GM12878 (cell line): ENCODE measurements at regions not wholly inside any gene's neighbourhood (a gene's known extent, or its start where the extent isn't known, plus 50 kb on each side); places are given as distances from the start of the nearest gene placed in this dataset.

Experiments
- ATAC-seq: fragments of 200-7000 bp; cut with Tn5 transposase; 3 replicates; pipeline ENCODE4 v1.9.1; 2020; ENCODE audit warnings: mild to moderate bottlenecking, moderate library complexity
- BruUV-seq: library from RNA; stranded (reverse); fragments of 400-500 nt; replicated peaks from 2 replicates; lab custom pipeline; 2021; lab: Mats Ljungman, UMichigan
- CTCF ChIA-PET: fragments of 300-600 bp; sonication (Branson Sonifier 250); formaldehyde crosslinking; extraction: SDS; loops from one replicate; lab custom pipeline; 2021; ENCODE audit warnings: inconsistent platforms; lab: Yijun Ruan, JAX
- POLR2A ChIA-PET: fragments of 350-600 bp; formaldehyde crosslinking; extraction: SDS; loops from one replicate; lab custom pipeline; 2021; ENCODE audit warnings: inconsistent platforms; lab: Charles Lee
- RAD21 ChIA-PET: fragments of 300-600 bp; sonication (Branson Sonifier 250); formaldehyde crosslinking; loops from one replicate; lab custom pipeline; 2023; ENCODE audit warnings: antibody characterized with exemption; ENCODE audit not compliant: unreplicated experiment; lab: Charles Lee
- SMC1A ChIA-PET: fragments of 300-600 bp; sonication (Branson Sonifier 250); formaldehyde crosslinking; loops from one replicate; lab custom pipeline; 2023; ENCODE audit not compliant: unreplicated experiment, uncharacterized antibody; lab: Charles Lee
- DNase-seq: peaks from one replicate; pipeline ENCODE4 v3.0.0-alpha.2; 2011; ENCODE audit warnings: low read depth, low spot score
- FAIRE-seq: peaks from 3 replicates; lab custom pipeline; 2011; peaks lifted over from hg19 to GRCh38; lab: Jason Lieb, UNC
- H2AFZ ChIP-seq: 2 replicates; pipeline ENCODE4 v1.6.0; 2011; ENCODE audit warnings: low read depth, low read length, control low read depth; ENCODE audit not compliant: control insufficient read depth
- H3K27ac ChIP-seq: 2 replicates; pipeline ENCODE4 v1.5.1; 2011; ENCODE audit warnings: control low read depth; ENCODE audit not compliant: control insufficient read depth, insufficient read depth
- H3K27me3 ChIP-seq, 2 experiments: replicated peaks in 1 of 2; 2 replicates each; pipeline versions ENCODE4 v1.6.0 to v1.6.1; 2011; ENCODE audit warnings: low read length in 1 of 2; ENCODE audit not compliant: control insufficient read depth in 2 of 2, insufficient read depth in 2 of 2
- H3K36me3 ChIP-seq, 2 experiments: 2 replicates each; pipeline ENCODE4 v1.5.1; 2011; ENCODE audit warnings: low read length in 1 of 2; ENCODE audit not compliant: control insufficient read depth in 2 of 2, insufficient read depth in 2 of 2
- H3K4me1 ChIP-seq: 2 replicates; pipeline ENCODE4 v1.6.1; 2011; ENCODE audit warnings: mild to moderate bottlenecking, low read length, moderate library complexity, mixed read lengths; ENCODE audit not compliant: control insufficient read depth, insufficient read depth
- H3K4me2 ChIP-seq: 2 replicates; pipeline ENCODE4 v1.6.0; 2011; ENCODE audit warnings: control low read depth; ENCODE audit not compliant: control insufficient read depth, insufficient read depth
- H3K4me3 ChIP-seq: fragments of 200-600 bp; sonication (generic); 2 replicates; pipeline ENCODE4 v1.5.1; 2016
- H3K79me2 ChIP-seq: 2 replicates; pipeline ENCODE4 v1.6.0; 2011; ENCODE audit warnings: low read length; ENCODE audit not compliant: control insufficient read depth, insufficient read depth
- H3K9ac ChIP-seq: 2 replicates; pipeline ENCODE4 v1.8.0; 2011; ENCODE audit warnings: low read length, control low read depth, mixed read lengths; ENCODE audit not compliant: control insufficient read depth, insufficient read depth
- H3K9me3 ChIP-seq: replicated peaks from 3 replicates; pipeline ENCODE4 v1.5.1; 2011; ENCODE audit warnings: mild to moderate bottlenecking, low read length; ENCODE audit not compliant: control insufficient read depth, insufficient read depth
- H4K20me1 ChIP-seq: 2 replicates; pipeline ENCODE4 v1.6.0; 2011; ENCODE audit not compliant: control insufficient read depth, insufficient read depth
- CBX5 ChIP-seq: sonication (generic); IDR thresholded peaks from 2 replicates; pipeline ENCODE4 v1.6.1; 2016; ENCODE audit warnings: low read depth, moderate library complexity, mild to moderate bottlenecking, inconsistent platforms
- CHD2 ChIP-seq: IDR thresholded peaks from 2 replicates; pipeline ENCODE4 v1.6.1; 2011; ENCODE audit warnings: low read depth, low read length, improper control_type of control experiment, borderline replicate concordance
- FOXK2 ChIP-seq: fragments of 450-650 bp; IDR thresholded peaks from 2 replicates; pipeline ENCODE4 v1.6.1; 2017; ENCODE audit warnings: mild to moderate bottlenecking, moderate library complexity
- FOXM1 ChIP-seq: IDR thresholded peaks from 2 replicates; pipeline ENCODE4 v1.6.1; 2012; ENCODE audit warnings: low read depth, mild to moderate bottlenecking, inconsistent platforms, low read length, moderate library complexity
- HCFC1 ChIP-seq: fragments of 150-350 bp; IDR thresholded peaks from 2 replicates; pipeline ENCODE4 v1.6.1; 2014; ENCODE audit warnings: low read length
- MYB ChIP-seq: fragments of 150-350 bp; IDR thresholded peaks from 2 replicates; pipeline ENCODE4 v1.6.1; 2014; ENCODE audit warnings: mild to moderate bottlenecking, low read depth, low read length, borderline replicate concordance
- POU2F2 ChIP-seq: IDR thresholded peaks from 3 replicates; pipeline ENCODE4 v1.6.1; 2011; ENCODE audit warnings: low read depth, mild to moderate bottlenecking, low read length, borderline replicate concordance
- RAD51 ChIP-seq: fragments of 450-650 bp; IDR thresholded peaks from 2 replicates; pipeline ENCODE4 v1.6.1; 2016; ENCODE audit warnings: moderate library complexity, mild to moderate bottlenecking, inconsistent platforms
- RB1 ChIP-seq: fragments of 450-650 bp; formaldehyde crosslinking; IDR thresholded peaks from 2 replicates; pipeline ENCODE4 v1.6.1; 2017; ENCODE audit warnings: mild to moderate bottlenecking, borderline replicate concordance
- RFX5 ChIP-seq: IDR thresholded peaks from 2 replicates; pipeline ENCODE4 v1.6.1; 2011; ENCODE audit warnings: low read depth, low read length, improper control_type of control experiment
- SIX5 ChIP-seq: IDR thresholded peaks from 2 replicates; pipeline ENCODE4 v1.6.1; 2011; ENCODE audit warnings: mild to moderate bottlenecking, low read depth, low read length, moderate library complexity; ENCODE audit not compliant: severe bottlenecking
- SKIL ChIP-seq: fragments of 450-650 bp; IDR thresholded peaks from 2 replicates; pipeline ENCODE4 v1.6.1; 2017; ENCODE audit warnings: mild to moderate bottlenecking, low read depth, inconsistent platforms; ENCODE audit not compliant: poor library complexity, severe bottlenecking
- SP1 ChIP-seq: IDR thresholded peaks from one replicate; pipeline ENCODE4 v1.6.1; 2011; ENCODE audit warnings: low read depth, low read length
- SREBF2 ChIP-seq: IDR thresholded peaks from 2 replicates; pipeline ENCODE4 v1.6.1; 2012; ENCODE audit warnings: mild to moderate bottlenecking, low read length
- SUZ12 ChIP-seq: fragments of 200-600 bp; sonication (generic); IDR thresholded peaks from one replicate; pipeline ENCODE4 v1.6.1; 2018; ENCODE audit warnings: antibody characterized with exemption, mild to moderate bottlenecking; ENCODE audit not compliant: unreplicated experiment
- WGBS: methylation state at CpG from one replicate; pipeline ENCODE4 v1.1.6; 2016; ENCODE audit warnings: low lambda C conversion rate; ENCODE audit not compliant: insufficient replicate concordance, insufficient coverage; ENCODE audit errors: missing lambda C conversion rate; 5-methylcytosine and 5-hydroxymethylcytosine counted together
- in situ Hi-C: fragments of 300-500 bp; cut with MboI; formaldehyde crosslinking; loops from 9 replicates; pipeline ENCODE4 v1.14.3; 2018; ENCODE audit warnings: mixed read lengths
- intact Hi-C: fragments of 100-400 bp; cut with micrococcal nuclease; formaldehyde crosslinking; loops from one replicate; pipeline ENCODE4 v1.14.2; 2022; ENCODE audit not compliant: unreplicated experiment
- TF ChIP-seq, protein P1 (sequence below): IDR thresholded peaks from 2 replicates; pipeline ENCODE4 v1.6.1; 2012; ENCODE audit warnings: low read length, inconsistent platforms

- ChIA-PET RAD21 (no interaction called here), SMC1A (interaction anchor here (0.6 kb wide), 2 partner anchors 8 to 160 kb away, joined by 3 read pairs; no protein-coding TSS in a partner anchor), POLR2A (no interaction called here), CTCF (interaction anchor here (0.7 kb wide), 1 partner anchor 70 kb away, joined by 3 read pairs; no protein-coding TSS in a partner anchor)
- WGBS, result 16% methylated on average over 9 of the region's 11 CpGs
- Histone ChIP-seq H3K9ac (no peak overlapping the region), H3K4me1 (no peaks in the 10 kb centered on the region), H2AFZ (no peak overlapping the region), H3K4me2 (no peak overlapping the region), H3K36me3 (no peaks in the 10 kb centered on the region), H3K4me3 (no peak overlapping the region), H3K27ac (no peak overlapping the region), H3K27me3 (no peaks in the 10 kb centered on the region), H3K79me2 (no peaks in the 10 kb centered on the region), H4K20me1 (no peaks in the 10 kb centered on the region), H3K9me3 (no peaks in the 10 kb centered on the region)
- in situ Hi-C loops (no loop called here), intact Hi-C loops (no loop called here)
- FAIRE-seq, result no peak
- no peak for TF ChIP-seq MYB
- ATAC-seq, result no peak
- no peak for DNase-seq
- BruUV-seq, result no TSS peak
Observed at GRCh38 chr9:120202856-120203654, 376.9 kb downstream of the CDK5RAP2 start.

GRCh38 chr9:120198027-120198426, 381.9 kb downstream of the CDK5RAP2 start:
- H3K4me1 ChIP-seq, result no peaks in the 10 kb centered on the region
- intact Hi-C loops (no loop called here), in situ Hi-C loops (no loop called here)
- no TSS peak for BruUV-seq
- FAIRE-seq (no peak), DNase-seq (no peak), ATAC-seq (no peak)
- no peak overlapping the region for H3K27ac ChIP-seq
- ChIA-PET SMC1A (no interaction called here), RAD21 (no interaction called here), CTCF (no interaction called here), POLR2A (no interaction called here)
- no peak overlapping the region for H3K4me3 ChIP-seq
- H3K36me3 ChIP-seq, result no peaks in the 10 kb centered on the region
- no peak overlapping the region for H2AFZ ChIP-seq
- H3K9me3 ChIP-seq, result no peaks in the 10 kb centered on the region
- no peaks in the 10 kb centered on the region for H4K20me1 ChIP-seq
- no peak overlapping the region for H3K4me2 ChIP-seq
- no peaks in the 10 kb centered on the region for H3K79me2 ChIP-seq
- no peaks in the 10 kb centered on the region; a peak in 1 of 4 replicates for H3K27me3 ChIP-seq
- 62% methylated on average over 3 of the region's 3 CpGs for WGBS
- no peak overlapping the region for H3K9ac ChIP-seq
- TF ChIP-seq SUZ12 (no peak), RAD51 (no peak), RB1 (no peak), SP1 (no peak), SIX5 (no peak), SREBF2 (no peak), FOXM1 (no peak), FOXK2 (no peak), CBX5 (no peak), CHD2 (no peak), SKIL (no peak), RFX5 (no peak), POU2F2 (no peak), HCFC1 (no peak)
- TF ChIP-seq, protein P1, sequence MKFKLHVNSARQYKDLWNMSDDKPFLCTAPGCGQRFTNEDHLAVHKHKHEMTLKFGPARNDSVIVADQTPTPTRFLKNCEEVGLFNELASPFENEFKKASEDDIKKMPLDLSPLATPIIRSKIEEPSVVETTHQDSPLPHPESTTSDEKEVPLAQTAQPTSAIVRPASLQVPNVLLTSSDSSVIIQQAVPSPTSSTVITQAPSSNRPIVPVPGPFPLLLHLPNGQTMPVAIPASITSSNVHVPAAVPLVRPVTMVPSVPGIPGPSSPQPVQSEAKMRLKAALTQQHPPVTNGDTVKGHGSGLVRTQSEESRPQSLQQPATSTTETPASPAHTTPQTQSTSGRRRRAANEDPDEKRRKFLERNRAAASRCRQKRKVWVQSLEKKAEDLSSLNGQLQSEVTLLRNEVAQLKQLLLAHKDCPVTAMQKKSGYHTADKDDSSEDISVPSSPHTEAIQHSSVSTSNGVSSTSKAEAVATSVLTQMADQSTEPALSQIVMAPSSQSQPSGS, result no peak
